HEK293 (cell line): ENCODE measurements at regions not wholly inside any gene's neighbourhood (a gene's known extent, or its start where the extent isn't known, plus 50 kb on each side); places are given as distances from the start of the nearest gene placed in this dataset.

Source experiments
- CTCF ChIA-PET: fragments of 350-600 bp; formaldehyde crosslinking; extraction: SDS; loops from one replicate; lab custom pipeline; 2021; ENCODE audit warnings: antibody characterized with exemption; lab: Yijun Ruan, JAX
- POLR2A ChIA-PET: fragments of 300-600 bp; formaldehyde crosslinking; extraction: SDS; loops from one replicate; lab custom pipeline; 2020; ENCODE audit warnings: antibody characterized with exemption, inconsistent platforms; lab: Yijun Ruan, JAX
- H3K27ac ChIP-seq: fragments of 200-500 bp; sonication (Bioruptor generic); 2 replicates; pipeline ENCODE4 v1.5.1; 2014; ENCODE audit warnings: low read depth, low read length, control low read depth, inconsistent platforms; ENCODE audit errors: extremely low read depth
- H3K36me3 ChIP-seq, 2 experiments: fragments of 200-500 bp in 1 of 2; sonication (Bioruptor generic) in 1 of 2; 1 replicate in 1 of 2; 2 replicates in 1 of 2; pipeline ENCODE4 v1.5.1; 2014 to 2017; ENCODE audit warnings: inconsistent platforms in 2 of 2, low read length in 2 of 2; ENCODE audit not compliant: control insufficient read depth in 2 of 2, insufficient read depth in 1 of 2
- H3K4me1 ChIP-seq: fragments of 200-500 bp; sonication (Bioruptor generic); 2 replicates; pipeline ENCODE4 v1.5.1; 2014; ENCODE audit warnings: mild to moderate bottlenecking, low read length, inconsistent platforms; ENCODE audit not compliant: control insufficient read depth, insufficient read depth
- H3K4me3 ChIP-seq: 2 replicates; pipeline ENCODE4 v1.5.1; 2011; ENCODE audit warnings: low read depth, mild to moderate bottlenecking, control low read depth, low read length, moderate library complexity
- H3K9me3 ChIP-seq: fragments of 200-500 bp; sonication (Bioruptor generic); 2 replicates; pipeline ENCODE4 v1.5.1; 2014; ENCODE audit warnings: low read depth, low read length, inconsistent platforms; ENCODE audit not compliant: control insufficient read depth, insufficient read depth
- GLIS2 ChIP-seq: fragments of 450-650 bp; formaldehyde crosslinking; IDR thresholded peaks from 2 replicates; pipeline ENCODE4 v1.5.1; 2016; ENCODE audit warnings: missing biosample characterization, missing genetic modification characterization
- HOXC10 ChIP-seq: sonication (generic); formaldehyde crosslinking; IDR thresholded peaks from 2 replicates; pipeline ENCODE4 v1.8.1; 2023; ENCODE audit warnings: mild to moderate bottlenecking, missing genetic modification reagents
- KLF1 ChIP-seq: fragments of 450-650 bp; formaldehyde crosslinking; IDR thresholded peaks from 2 replicates; pipeline ENCODE4 v1.5.1; 2016; ENCODE audit warnings: missing biosample characterization, missing genetic modification characterization
- KLF16 ChIP-seq: fragments of 450-650 bp; formaldehyde crosslinking; IDR thresholded peaks from 2 replicates; pipeline ENCODE4 v1.5.1; 2017; ENCODE audit warnings: missing biosample characterization, missing genetic modification characterization
- ZBTB1 ChIP-seq: fragments of 450-650 bp; formaldehyde crosslinking; IDR thresholded peaks from 2 replicates; pipeline ENCODE4 v1.5.1; 2016; ENCODE audit warnings: missing biosample characterization, missing genetic modification characterization
- ZBTB21 ChIP-seq: fragments of 450-650 bp; formaldehyde crosslinking; IDR thresholded peaks from 2 replicates; pipeline ENCODE4 v1.5.1; 2017; ENCODE audit warnings: missing biosample characterization, missing genetic modification characterization
- ZEB2 ChIP-seq: fragments of 450-650 bp; formaldehyde crosslinking; IDR thresholded peaks from 2 replicates; pipeline ENCODE4 v1.5.1; 2016; ENCODE audit warnings: missing biosample characterization, missing genetic modification characterization
- ZNF140 ChIP-seq: fragments of 450-650 bp; formaldehyde crosslinking; IDR thresholded peaks from 2 replicates; pipeline ENCODE4 v1.5.1; 2016; ENCODE audit warnings: missing biosample characterization, missing genetic modification characterization
- ZNF174 ChIP-seq: fragments of 450-650 bp; formaldehyde crosslinking; IDR thresholded peaks from 2 replicates; pipeline ENCODE4 v1.5.0; 2017; ENCODE audit warnings: missing biosample characterization, mild to moderate bottlenecking, missing genetic modification characterization
- ZNF175 ChIP-seq: fragments of 450-650 bp; formaldehyde crosslinking; IDR thresholded peaks from 2 replicates; pipeline ENCODE4 v1.5.1; 2016; ENCODE audit warnings: missing biosample characterization, missing genetic modification characterization
- ZNF202 ChIP-seq: fragments of 450-650 bp; formaldehyde crosslinking; IDR thresholded peaks from 2 replicates; pipeline ENCODE4 v1.5.1; 2016; ENCODE audit warnings: missing biosample characterization, missing genetic modification characterization, borderline replicate concordance
- ZNF248 ChIP-seq: fragments of 450-650 bp; formaldehyde crosslinking; IDR thresholded peaks from 2 replicates; pipeline ENCODE4 v1.5.1; 2017; ENCODE audit warnings: missing biosample characterization, missing genetic modification characterization
- ZNF548 ChIP-seq: fragments of 450-650 bp; formaldehyde crosslinking; IDR thresholded peaks from 2 replicates; pipeline ENCODE4 v1.5.1; 2016; ENCODE audit warnings: missing biosample characterization, missing genetic modification characterization
- ZNF701 ChIP-seq: fragments of 450-650 bp; formaldehyde crosslinking; IDR thresholded peaks from 2 replicates; pipeline ENCODE4 v1.5.1; 2016; ENCODE audit warnings: missing biosample characterization, missing genetic modification characterization
- ZNF837 ChIP-seq: fragments of 450-650 bp; formaldehyde crosslinking; IDR thresholded peaks from 2 replicates; pipeline ENCODE4 v1.5.1; 2016; ENCODE audit warnings: missing biosample characterization, missing genetic modification characterization
- TF ChIP-seq, protein P1 (sequence below): fragments of 450-650 bp; formaldehyde crosslinking; IDR thresholded peaks from 2 replicates; pipeline ENCODE4 v1.5.1; 2016; ENCODE audit warnings: missing biosample characterization, missing genetic modification characterization
- TF ChIP-seq, protein P2 (sequence below): fragments of 450-650 bp; formaldehyde crosslinking; IDR thresholded peaks from 2 replicates; pipeline ENCODE4 v1.5.1; 2017; ENCODE audit warnings: missing biosample characterization, missing genetic modification characterization
- TF ChIP-seq, protein P3 (sequence below): fragments of 450-650 bp; formaldehyde crosslinking; IDR thresholded peaks from 2 replicates; pipeline ENCODE4 v1.5.1; 2016; ENCODE audit warnings: missing biosample characterization, missing genetic modification characterization
- TF ChIP-seq, protein P4 (sequence below): fragments of 450-650 bp; formaldehyde crosslinking; IDR thresholded peaks from 2 replicates; pipeline ENCODE4 v1.5.1; 2016; ENCODE audit warnings: missing biosample characterization, missing genetic modification characterization

DNA sequence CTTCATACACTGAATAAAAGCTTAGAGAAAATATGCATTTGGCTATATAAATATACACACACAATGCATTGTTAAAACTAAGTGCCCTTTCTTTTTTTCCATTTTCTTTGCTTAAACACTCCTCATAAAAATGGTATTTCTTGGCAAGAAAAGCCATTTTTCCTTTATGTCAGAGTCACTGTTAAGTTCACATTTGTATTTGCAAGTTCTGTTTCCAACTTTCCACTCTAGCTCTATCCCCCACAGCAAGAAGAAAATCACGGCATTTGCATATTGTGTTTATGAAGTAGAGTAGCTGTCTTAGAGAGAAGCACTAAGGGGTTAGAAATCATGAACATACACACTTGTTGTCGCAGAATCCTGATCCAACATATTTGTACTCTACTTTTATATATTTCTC is 662.1 kb upstream of the MEF2C start:
- Histone ChIP-seq H3K4me3 (no peak overlapping the region), H3K27ac (no peak overlapping the region), H3K36me3 (no peaks in the 10 kb centered on the region), H3K4me1 (no peaks in the 10 kb centered on the region), H3K9me3 (no peaks in the 10 kb centered on the region)
- POLR2A ChIA-PET = no interaction called here
- TF ChIP-seq ZNF140 (tag by site-specific recombination) = no peak
- no peak for TF ChIP-seq ZBTB21 (tag by site-specific recombination)
- no peak for TF ChIP-seq ZNF548 (tag by site-specific recombination)
- TF ChIP-seq, protein P1, sequence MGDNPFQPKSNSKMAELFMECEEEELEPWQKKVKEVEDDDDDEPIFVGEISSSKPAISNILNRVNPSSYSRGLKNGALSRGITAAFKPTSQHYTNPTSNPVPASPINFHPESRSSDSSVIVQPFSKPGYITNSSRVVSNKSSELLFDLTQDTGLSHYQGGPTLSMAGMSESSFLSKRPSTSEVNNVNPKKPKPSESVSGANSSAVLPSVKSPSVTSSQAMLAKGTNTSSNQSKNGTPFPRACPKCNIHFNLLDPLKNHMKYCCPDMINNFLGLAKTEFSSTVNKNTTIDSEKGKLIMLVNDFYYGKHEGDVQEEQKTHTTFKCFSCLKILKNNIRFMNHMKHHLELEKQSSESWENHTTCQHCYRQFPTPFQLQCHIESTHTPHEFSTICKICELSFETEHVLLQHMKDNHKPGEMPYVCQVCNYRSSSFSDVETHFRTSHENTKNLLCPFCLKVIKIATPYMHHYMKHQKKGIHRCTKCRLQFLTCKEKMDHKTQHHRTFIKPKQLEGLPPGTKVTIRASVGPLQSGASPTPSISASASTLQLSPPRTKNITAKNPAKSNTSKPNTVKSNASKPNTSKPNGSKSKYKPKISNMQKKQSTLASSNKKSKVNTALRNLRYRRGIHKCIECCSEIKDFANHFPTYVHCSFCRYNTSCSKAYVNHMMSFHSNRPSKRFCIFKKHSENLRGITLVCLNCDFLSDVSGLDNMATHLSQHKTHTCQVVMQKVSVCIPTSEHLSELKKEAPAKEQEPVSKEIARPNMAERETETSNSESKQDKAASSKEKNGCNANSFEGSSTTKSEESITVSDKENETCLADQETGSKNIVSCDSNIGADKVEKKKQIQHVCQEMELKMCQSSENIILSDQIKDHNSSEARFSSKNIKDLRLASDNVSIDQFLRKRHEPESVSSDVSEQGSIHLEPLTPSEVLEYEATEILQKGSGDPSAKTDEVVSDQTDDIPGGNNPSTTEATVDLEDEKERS = no peak
- TF ChIP-seq, protein P2, sequence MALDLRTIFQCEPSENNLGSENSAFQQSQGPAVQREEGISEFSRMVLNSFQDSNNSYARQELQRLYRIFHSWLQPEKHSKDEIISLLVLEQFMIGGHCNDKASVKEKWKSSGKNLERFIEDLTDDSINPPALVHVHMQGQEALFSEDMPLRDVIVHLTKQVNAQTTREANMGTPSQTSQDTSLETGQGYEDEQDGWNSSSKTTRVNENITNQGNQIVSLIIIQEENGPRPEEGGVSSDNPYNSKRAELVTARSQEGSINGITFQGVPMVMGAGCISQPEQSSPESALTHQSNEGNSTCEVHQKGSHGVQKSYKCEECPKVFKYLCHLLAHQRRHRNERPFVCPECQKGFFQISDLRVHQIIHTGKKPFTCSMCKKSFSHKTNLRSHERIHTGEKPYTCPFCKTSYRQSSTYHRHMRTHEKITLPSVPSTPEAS (tag by site-specific recombination) = no peak
- no peak for TF ChIP-seq ZEB2 (tag by site-specific recombination)
- no peak for TF ChIP-seq ZNF701 (tag by site-specific recombination)
- no peak for TF ChIP-seq HOXC10 (CRISPR knock-in tag)
- no peak for TF ChIP-seq ZNF202 (tag by site-specific recombination)
- no peak for TF ChIP-seq ZBTB1 (tag by site-specific recombination)
- no peak for TF ChIP-seq ZNF174
- TF ChIP-seq GLIS2 (tag by site-specific recombination) = no peak
- TF ChIP-seq, protein P3, sequence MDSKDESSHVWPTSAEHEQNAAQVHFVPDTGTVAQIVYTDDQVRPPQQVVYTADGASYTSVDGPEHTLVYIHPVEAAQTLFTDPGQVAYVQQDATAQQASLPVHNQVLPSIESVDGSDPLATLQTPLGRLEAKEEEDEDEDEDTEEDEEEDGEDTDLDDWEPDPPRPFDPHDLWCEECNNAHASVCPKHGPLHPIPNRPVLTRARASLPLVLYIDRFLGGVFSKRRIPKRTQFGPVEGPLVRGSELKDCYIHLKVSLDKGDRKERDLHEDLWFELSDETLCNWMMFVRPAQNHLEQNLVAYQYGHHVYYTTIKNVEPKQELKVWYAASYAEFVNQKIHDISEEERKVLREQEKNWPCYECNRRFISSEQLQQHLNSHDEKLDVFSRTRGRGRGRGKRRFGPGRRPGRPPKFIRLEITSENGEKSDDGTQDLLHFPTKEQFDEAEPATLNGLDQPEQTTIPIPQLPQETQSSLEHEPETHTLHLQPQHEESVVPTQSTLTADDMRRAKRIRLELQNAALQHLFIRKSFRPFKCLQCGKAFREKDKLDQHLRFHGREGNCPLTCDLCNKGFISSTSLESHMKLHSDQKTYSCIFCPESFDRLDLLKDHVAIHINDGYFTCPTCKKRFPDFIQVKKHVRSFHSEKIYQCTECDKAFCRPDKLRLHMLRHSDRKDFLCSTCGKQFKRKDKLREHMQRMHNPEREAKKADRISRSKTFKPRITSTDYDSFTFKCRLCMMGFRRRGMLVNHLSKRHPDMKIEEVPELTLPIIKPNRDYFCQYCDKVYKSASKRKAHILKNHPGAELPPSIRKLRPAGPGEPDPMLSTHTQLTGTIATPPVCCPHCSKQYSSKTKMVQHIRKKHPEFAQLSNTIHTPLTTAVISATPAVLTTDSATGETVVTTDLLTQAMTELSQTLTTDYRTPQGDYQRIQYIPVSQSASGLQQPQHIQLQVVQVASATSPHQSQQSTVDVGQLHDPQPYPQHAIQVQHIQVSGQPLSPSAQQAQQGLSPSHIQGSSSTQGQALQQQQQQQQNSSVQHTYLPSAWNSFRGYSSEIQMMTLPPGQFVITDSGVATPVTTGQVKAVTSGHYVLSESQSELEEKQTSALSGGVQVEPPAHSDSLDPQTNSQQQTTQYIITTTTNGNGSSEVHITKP (tag by site-specific recombination) = no peak
- no peak for TF ChIP-seq KLF1 (tag by site-specific recombination)
- TF ChIP-seq ZNF837 (tag by site-specific recombination) = no peak
- no peak for TF ChIP-seq ZNF175 (tag by site-specific recombination)
- TF ChIP-seq, protein P4, sequence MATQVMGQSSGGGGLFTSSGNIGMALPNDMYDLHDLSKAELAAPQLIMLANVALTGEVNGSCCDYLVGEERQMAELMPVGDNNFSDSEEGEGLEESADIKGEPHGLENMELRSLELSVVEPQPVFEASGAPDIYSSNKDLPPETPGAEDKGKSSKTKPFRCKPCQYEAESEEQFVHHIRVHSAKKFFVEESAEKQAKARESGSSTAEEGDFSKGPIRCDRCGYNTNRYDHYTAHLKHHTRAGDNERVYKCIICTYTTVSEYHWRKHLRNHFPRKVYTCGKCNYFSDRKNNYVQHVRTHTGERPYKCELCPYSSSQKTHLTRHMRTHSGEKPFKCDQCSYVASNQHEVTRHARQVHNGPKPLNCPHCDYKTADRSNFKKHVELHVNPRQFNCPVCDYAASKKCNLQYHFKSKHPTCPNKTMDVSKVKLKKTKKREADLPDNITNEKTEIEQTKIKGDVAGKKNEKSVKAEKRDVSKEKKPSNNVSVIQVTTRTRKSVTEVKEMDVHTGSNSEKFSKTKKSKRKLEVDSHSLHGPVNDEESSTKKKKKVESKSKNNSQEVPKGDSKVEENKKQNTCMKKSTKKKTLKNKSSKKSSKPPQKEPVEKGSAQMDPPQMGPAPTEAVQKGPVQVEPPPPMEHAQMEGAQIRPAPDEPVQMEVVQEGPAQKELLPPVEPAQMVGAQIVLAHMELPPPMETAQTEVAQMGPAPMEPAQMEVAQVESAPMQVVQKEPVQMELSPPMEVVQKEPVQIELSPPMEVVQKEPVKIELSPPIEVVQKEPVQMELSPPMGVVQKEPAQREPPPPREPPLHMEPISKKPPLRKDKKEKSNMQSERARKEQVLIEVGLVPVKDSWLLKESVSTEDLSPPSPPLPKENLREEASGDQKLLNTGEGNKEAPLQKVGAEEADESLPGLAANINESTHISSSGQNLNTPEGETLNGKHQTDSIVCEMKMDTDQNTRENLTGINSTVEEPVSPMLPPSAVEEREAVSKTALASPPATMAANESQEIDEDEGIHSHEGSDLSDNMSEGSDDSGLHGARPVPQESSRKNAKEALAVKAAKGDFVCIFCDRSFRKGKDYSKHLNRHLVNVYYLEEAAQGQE (tag by site-specific recombination) = no peak
- no peak for TF ChIP-seq ZNF248 (tag by site-specific recombination)
- TF ChIP-seq KLF16 (tag by site-specific recombination) = no peak
- CTCF ChIA-PET = interaction anchor here (1.1 kb wide), 1 partner anchor 39 kb away, joined by 3 read pairs; no protein-coding TSS in a partner anchor
